Dedifferentiated amniotic fluid mesenchymal stem cell (primary cell): ENCODE measurements at regions not wholly inside any gene's neighbourhood (a gene's known extent, or its start where the extent isn't known, plus 50 kb on each side); places are given as distances from the start of the nearest gene placed in this dataset.
"Not testable (repeated sequence)": the region's sequence is repeated elsewhere in the genome, so short reads cannot be mapped to it uniquely, and the experiment has no call there.

Experiments used
- DNase-seq: peaks from one replicate; pipeline ENCODE4 v3.0.0-alpha.2; 2016; ENCODE audit errors: extremely low spot score

GRCh38 chr16:76716251-76716650 is 439.1 kb downstream of the CNTNAP4 start:
- not testable (repeated sequence) for DNase-seq

DNA sequence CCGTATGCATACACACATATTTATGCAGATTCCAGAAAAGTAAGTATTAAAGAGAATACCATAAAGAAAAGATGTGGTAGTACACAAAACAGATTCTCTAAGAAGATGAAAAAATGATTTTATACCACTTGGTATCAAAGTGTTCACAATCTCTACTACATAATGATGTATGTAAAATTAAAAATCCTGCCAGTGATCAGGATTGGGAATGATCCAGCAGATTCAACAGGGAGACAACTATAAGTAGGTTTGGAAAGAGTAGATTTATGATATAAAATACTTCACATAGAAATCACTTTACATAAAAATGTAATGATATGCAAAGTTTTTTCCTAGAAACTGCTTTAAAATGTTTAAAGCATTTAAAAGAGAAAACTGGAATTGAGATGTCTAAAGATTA is 447.0 kb downstream of the CNTNAP4 start:
- no peak for DNase-seq

GRCh38 chr16:76729525-76729924 is 452.3 kb downstream of the CNTNAP4 start:
- DNase-seq, result no peak

DNA sequence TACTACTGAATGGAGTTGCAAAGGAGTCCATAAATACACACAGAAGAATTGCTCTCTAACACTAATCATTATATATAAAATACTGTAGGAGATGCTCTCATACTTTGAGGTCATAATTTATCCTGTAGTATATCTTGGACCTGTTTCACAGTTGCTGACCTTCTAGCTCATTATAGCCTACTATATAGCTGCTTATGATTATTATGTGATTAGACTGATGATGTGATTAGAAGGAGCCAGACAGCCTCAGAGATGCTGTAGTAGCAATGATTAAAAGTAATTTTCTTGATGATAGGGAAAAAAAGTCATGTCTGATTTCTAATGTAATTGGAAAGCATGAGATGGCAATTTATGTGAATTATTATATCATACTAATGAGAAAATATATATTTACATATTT is 455.7 kb downstream of the CNTNAP4 start:
- no peak for DNase-seq

- DNase-seq, result no peak
Measured at GRCh38 chr16:76741623-76742022, 449.4 kb upstream of the MON1B start.

GRCh38 chr16:76748461-76749348 is 442.3 kb upstream of the MON1B start:
- DNase-seq, result no peak

- DNase-seq, result no peak
Measured at GRCh38 chr16:76749780-76750375, 441.1 kb upstream of the MON1B start.

GRCh38 chr16:76755496-76755895 is 435.5 kb upstream of the MON1B start:
- no peak for DNase-seq

GRCh38 chr16:76756423-76756822 is 434.6 kb upstream of the MON1B start:
- DNase-seq, result no peak

DNA sequence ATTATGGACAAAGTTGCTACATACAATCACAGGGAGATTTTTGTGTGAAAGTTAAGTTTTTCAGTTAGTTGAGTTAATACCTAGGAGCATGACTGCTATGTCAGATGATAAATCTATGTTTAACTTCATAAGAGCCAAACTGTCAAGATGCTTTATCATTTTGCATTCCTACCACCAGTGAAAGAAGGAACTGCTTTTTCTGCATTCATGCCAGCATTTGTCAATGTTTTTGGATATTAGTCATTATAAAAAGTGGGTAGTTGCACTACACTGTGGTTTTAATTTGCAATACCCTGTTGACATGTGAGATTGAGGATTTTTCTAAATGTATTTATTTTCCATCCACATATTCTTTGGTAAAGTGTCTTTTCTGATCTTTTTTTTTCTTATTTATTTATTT is 434.0 kb upstream of the MON1B start:
- no peak for DNase-seq

- no peak for DNase-seq
Measured at GRCh38 chr16:76766538-76766937, 424.5 kb upstream of the MON1B start.

DNA sequence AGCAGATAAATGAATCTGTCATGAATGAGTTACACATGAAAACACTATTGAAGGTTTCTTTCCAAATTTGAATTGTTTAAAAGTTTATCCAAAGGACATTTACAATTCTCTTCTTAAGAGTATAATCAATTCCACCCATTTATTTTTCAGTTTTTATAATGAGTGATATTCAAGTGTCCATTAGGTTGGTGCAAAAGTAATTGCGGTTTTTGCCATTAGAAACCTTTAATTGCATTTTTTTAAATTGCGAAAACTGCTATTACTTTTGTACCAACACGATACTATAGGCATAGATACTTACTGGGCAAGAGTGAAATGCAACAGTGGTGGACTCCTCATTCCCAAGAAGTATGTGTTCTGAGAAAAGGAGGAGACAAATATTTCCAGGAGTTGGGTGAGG is 422.7 kb upstream of the MON1B start:
- no peak for DNase-seq

DNA sequence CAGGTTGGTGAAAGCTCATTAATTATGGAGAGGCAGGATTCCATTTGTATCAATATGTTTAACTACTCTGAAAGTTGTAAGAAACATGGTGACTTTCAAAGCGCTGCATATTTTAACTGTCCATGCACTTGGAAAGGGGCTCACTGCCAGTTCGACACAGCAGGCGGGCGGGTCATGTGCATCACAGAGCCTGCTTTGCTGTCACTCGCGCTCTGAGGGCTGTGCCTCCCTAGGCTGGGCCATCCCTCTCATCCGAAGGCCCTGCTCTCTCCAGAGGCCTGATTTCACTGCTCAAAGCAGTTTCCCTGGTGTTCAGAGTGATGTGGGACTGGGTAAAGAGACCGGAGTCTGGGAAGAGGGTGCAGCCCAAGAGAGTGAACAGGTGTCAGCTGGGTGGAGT is 422.0 kb upstream of the MON1B start:
- DNase-seq, result no peak

GRCh38 chr16:76771216-76771615 is 419.8 kb upstream of the MON1B start:
- DNase-seq, result no peak

- DNase-seq, result no peak
Measured at GRCh38 chr16:76777721-76778465, 413.1 kb upstream of the MON1B start.

GRCh38 chr16:76780556-76780955 is 410.4 kb upstream of the MON1B start:
- DNase-seq, result no peak

DNA sequence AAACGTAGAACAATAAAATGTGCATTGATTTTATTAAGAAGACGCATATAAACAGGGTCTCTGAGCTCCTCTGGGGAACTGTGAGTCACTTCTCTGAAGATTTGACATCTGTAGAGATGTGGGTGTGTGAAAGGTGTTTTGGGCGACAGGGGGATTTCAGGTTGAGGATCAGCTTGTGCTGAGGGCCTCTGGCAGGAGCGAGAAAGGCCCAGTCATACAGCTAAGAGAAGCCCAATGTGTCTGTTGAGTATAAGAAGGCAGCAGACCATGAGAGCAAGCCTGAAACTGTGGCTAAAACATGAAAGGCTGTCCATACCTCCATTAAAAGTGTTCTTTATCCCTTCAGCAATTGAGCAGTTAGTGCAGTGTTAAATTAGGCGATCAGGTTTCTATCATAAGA is 406.5 kb upstream of the MON1B start:
- DNase-seq, result no peak

DNA sequence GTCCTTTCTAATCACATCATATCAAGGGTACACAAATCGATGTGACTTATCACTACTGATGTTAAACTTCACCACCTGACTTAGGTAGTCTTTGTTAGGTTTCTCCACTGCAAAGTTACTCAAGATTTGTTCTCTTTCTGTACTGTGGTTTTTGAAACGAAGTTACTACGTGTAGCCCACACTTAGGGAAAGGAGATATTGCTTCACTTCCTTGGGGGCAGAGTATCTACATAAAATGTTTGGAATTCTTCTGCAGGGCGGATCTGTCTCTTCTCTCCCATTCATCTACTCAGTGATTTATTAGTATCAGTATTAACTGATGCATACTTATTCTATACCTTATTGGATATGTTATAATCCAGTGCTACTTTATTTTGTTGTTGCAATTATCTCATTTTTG is 403.6 kb upstream of the MON1B start:
- DNase-seq, result no peak

DNA sequence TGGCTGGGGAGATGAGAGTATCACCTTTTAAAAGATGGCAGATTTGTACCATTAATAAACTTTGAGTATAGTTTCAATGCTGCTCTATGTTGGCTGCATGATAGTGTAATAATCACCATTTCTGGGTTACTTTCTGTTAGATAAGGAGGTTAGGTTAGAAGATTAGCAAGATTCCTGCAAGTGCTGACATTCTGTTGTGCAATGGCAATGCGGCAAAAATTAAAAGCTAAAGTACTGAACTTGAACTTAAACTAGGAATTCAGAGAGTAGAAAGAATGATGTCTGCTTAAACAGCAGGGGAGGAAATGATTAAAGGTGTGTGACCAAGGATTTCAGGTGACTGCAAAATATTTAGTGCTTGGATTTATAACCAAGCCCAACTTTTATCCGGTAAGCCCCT is 399.8 kb upstream of the MON1B start:
- no peak for DNase-seq

DNA sequence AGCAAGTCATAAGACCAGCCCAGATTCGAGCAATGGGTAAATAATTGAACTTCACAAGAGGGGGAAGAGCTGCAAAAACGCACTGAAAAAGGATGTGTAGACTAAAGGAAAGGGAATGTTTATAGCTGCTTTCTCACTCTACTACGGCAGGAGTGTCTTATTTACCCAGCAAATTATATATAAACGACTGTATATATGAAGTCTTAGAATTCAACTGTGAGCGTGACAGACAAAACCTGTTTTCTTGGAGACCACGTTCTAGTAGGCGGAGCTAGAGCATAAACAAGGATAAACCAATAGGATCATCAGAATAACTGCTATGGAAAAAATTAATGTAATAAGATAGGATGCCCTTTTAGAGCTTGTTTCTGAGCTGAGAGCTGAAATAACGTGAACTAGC is 394.6 kb upstream of the MON1B start:
- DNase-seq, result no peak

DNA sequence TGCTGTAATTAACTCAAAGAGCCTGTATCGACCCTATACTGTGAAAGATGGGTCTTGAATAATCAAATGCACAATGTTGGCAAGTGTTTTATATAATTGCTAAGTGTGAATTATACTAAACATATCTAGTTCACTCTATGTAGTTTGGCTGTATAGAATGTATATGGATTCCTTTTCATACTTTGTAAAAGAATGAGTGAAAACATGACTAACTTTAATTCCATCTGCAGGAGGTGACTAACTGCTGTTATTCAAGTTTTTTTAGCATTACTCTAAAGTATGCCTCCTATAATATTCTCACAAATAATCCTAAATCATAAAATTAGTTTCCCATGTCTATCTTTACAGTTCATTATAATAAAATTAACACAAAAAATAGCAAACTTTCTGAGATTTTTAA is 394.0 kb upstream of the MON1B start:
- no peak for DNase-seq

- DNase-seq, result no peak
Measured at GRCh38 chr16:76797457-76797856, 393.5 kb upstream of the MON1B start.

GRCh38 chr16:76800196-76800595 is 390.8 kb upstream of the MON1B start:
- DNase-seq, result no peak
